IMR-90 (cell line): ENCODE measurements at regions not wholly inside any gene's neighbourhood (a gene's known extent, or its start where the extent isn't known, plus 50 kb on each side); places are given as distances from the start of the nearest gene placed in this dataset.

Experiments
- ATAC-seq: fragments of 200-7000 bp; cut with Tn5 transposase; 2 replicates; pipeline ENCODE4 v1.9.1; 2020; ENCODE audit warnings: low read depth, mild to moderate bottlenecking, moderate library complexity
- BruUV-seq: library from RNA; stranded (reverse); fragments of 400-500 nt; replicated peaks from 2 replicates; lab custom pipeline; 2021; lab: Mats Ljungman, UMichigan
- CTCF ChIA-PET: fragments of 300-600 bp; formaldehyde crosslinking; extraction: SDS; loops from one replicate; lab custom pipeline; 2021; ENCODE audit warnings: antibody characterized with exemption; lab: Yijun Ruan, JAX
- POLR2A ChIA-PET: fragments of 300-600 bp; sonication (Branson Sonifier 250); formaldehyde crosslinking; loops from one replicate; lab custom pipeline; 2022; ENCODE audit warnings: antibody characterized with exemption; ENCODE audit not compliant: unreplicated experiment; lab: Charles Lee
- DNase-seq: peaks from one replicate; pipeline ENCODE4 v3.0.0; 2013
- H2AFZ ChIP-seq: replicated peaks from 2 replicates; pipeline ENCODE3; 2013; ENCODE audit warnings: low read length, mild to moderate bottlenecking; ENCODE audit not compliant: poor library complexity
- H2AK5ac ChIP-seq: 2 replicates; pipeline ENCODE4 v1.6.1; 2013; ENCODE audit warnings: low read depth, low read length, inconsistent platforms
- H2AK9ac ChIP-seq: replicated peaks from 2 replicates; pipeline ENCODE3; 2013; ENCODE audit warnings: mild to moderate bottlenecking, low read depth, low read length, moderate library complexity; ENCODE audit not compliant: poor library complexity
- H2BK120ac ChIP-seq: 2 replicates; pipeline ENCODE4 v1.6.1; 2013; ENCODE audit warnings: low read depth, low read length, inconsistent platforms
- H2BK15ac ChIP-seq: 3 replicates; pipeline ENCODE4 v1.6.1; 2013; ENCODE audit warnings: low read depth, low read length, inconsistent platforms
- H2BK20ac ChIP-seq: 2 replicates; pipeline ENCODE4 v1.6.1; 2013; ENCODE audit warnings: low read depth, mild to moderate bottlenecking, inconsistent platforms, low read length, moderate library complexity
- H2BK5ac ChIP-seq: 2 replicates; pipeline ENCODE4 v1.6.1; 2013; ENCODE audit warnings: mild to moderate bottlenecking, low read depth, low read length, inconsistent platforms; ENCODE audit not compliant: poor library complexity, severe bottlenecking
- H3K14ac ChIP-seq: replicated peaks from 2 replicates; pipeline ENCODE4 v1.6.1; 2013; ENCODE audit warnings: low read depth, low read length, inconsistent platforms
- H3K18ac ChIP-seq: 2 replicates; pipeline ENCODE4 v1.6.1; 2013; ENCODE audit warnings: low read depth, low read length, control low read depth
- H3K23ac ChIP-seq: 2 replicates; pipeline ENCODE4 v1.6.1; 2013; ENCODE audit warnings: low read depth, low read length, inconsistent platforms
- H3K27ac ChIP-seq: 2 replicates; pipeline ENCODE4 v1.5.1; 2013; ENCODE audit warnings: mild to moderate bottlenecking, control low read depth, low read length; ENCODE audit not compliant: insufficient read depth
- H3K27me3 ChIP-seq: 2 replicates; pipeline ENCODE4 v1.6.1; 2013; ENCODE audit warnings: low read length; ENCODE audit not compliant: control insufficient read depth, insufficient read depth
- H3K36me3 ChIP-seq: 2 replicates; pipeline ENCODE4 v1.6.1; 2013; ENCODE audit warnings: low read length, mixed read lengths; ENCODE audit not compliant: control insufficient read depth, insufficient read depth
- H3K4ac ChIP-seq: 2 replicates; pipeline ENCODE4 v1.6.1; 2013; ENCODE audit warnings: low read depth, low read length, inconsistent platforms
- H3K4me1 ChIP-seq: 2 replicates; pipeline ENCODE4 v1.6.1; 2013; ENCODE audit warnings: low read length, mixed read lengths; ENCODE audit not compliant: control insufficient read depth, insufficient read depth
- H3K4me2 ChIP-seq: 2 replicates; pipeline ENCODE4 v1.6.1; 2013; ENCODE audit warnings: low read depth, mild to moderate bottlenecking, control low read depth, low read length, moderate library complexity
- H3K4me3 ChIP-seq: 2 replicates; pipeline ENCODE4 v1.5.1; 2013; ENCODE audit warnings: low read depth, mild to moderate bottlenecking, control low read depth, low read length, moderate library complexity; ENCODE audit not compliant: insufficient read depth
- H3K56ac ChIP-seq: 2 replicates; pipeline ENCODE4 v1.6.1; 2013; ENCODE audit warnings: low read length, inconsistent platforms; ENCODE audit not compliant: insufficient read depth; ENCODE audit errors: extremely low read depth
- H3K79me1 ChIP-seq, 2 experiments: 2 replicates each; pipeline ENCODE4 v1.6.1; 2013; ENCODE audit warnings: low read length in 2 of 2, inconsistent platforms in 1 of 2, low read depth in 1 of 2
- H3K9ac ChIP-seq: 2 replicates; pipeline ENCODE4 v1.6.1; 2013; ENCODE audit warnings: low read depth, low read length, control low read depth
- H3K9me1 ChIP-seq: 2 replicates; pipeline ENCODE4 v1.6.1; 2013; ENCODE audit warnings: low read length, inconsistent platforms; ENCODE audit not compliant: insufficient read depth
- H3K9me3 ChIP-seq: 2 replicates; pipeline ENCODE4 v1.6.1; 2013; ENCODE audit warnings: low read length; ENCODE audit not compliant: control insufficient read depth, insufficient read depth
- H4K20me1 ChIP-seq: 2 replicates; pipeline ENCODE4 v1.6.1; 2013; ENCODE audit warnings: low read length, inconsistent platforms; ENCODE audit not compliant: insufficient read depth
- H4K5ac ChIP-seq: 2 replicates; pipeline ENCODE4 v1.6.1; 2013; ENCODE audit warnings: mild to moderate bottlenecking, low read depth, low read length, control low read depth
- H4K8ac ChIP-seq, 2 experiments: 2 replicates each; pipeline ENCODE4 v1.6.1; 2013; ENCODE audit warnings: low read depth in 2 of 2, low read length in 2 of 2, control low read depth in 1 of 2, inconsistent platforms in 1 of 2
- H4K91ac ChIP-seq: 2 replicates; pipeline ENCODE4 v1.6.1; 2013; ENCODE audit warnings: low read depth, low read length, inconsistent platforms; ENCODE audit not compliant: insufficient read depth
- CEBPB ChIP-seq: IDR thresholded peaks from 2 replicates; pipeline ENCODE4 v1.6.1; 2012; ENCODE audit warnings: low read depth, low read length, improper control_type of control experiment
- CHD1 ChIP-seq: IDR thresholded peaks from 2 replicates; pipeline ENCODE4 v1.6.1; 2012; ENCODE audit warnings: low read depth, low read length, improper control_type of control experiment
- ELK1 ChIP-seq: fragments of 150-350 bp; IDR thresholded peaks from 2 replicates; pipeline ENCODE4 v1.6.1; 2016; ENCODE audit warnings: low read depth, mild to moderate bottlenecking, low read length, moderate library complexity, borderline replicate concordance
- MAFK ChIP-seq: IDR thresholded peaks from 2 replicates; pipeline ENCODE4 v1.6.1; 2012; ENCODE audit warnings: low read depth, low read length, improper control_type of control experiment
- MXI1 ChIP-seq: IDR thresholded peaks from 2 replicates; pipeline ENCODE4 v1.6.1; 2012; ENCODE audit warnings: low read depth, mild to moderate bottlenecking, low read length, moderate library complexity, borderline replicate concordance
- RAD21 ChIP-seq: IDR thresholded peaks from 2 replicates; pipeline ENCODE4 v1.6.1; 2012; ENCODE audit warnings: low read length, improper control_type of control experiment
- RFX5 ChIP-seq: IDR thresholded peaks from 2 replicates; pipeline ENCODE4 v1.8.0; 2012; ENCODE audit warnings: low read depth, mild to moderate bottlenecking, low read length, moderate library complexity
- WGBS, 2 experiments: methylation state at CpG; one replicate each; pipeline versions ENCODE4 v1.1.5 to v1.1.7; 2013; ENCODE audit warnings: missing lambda C conversion rate in 2 of 2; ENCODE audit not compliant: insufficient read length in 1 of 2; ENCODE audit errors: extremely low coverage in 2 of 2; 5-methylcytosine and 5-hydroxymethylcytosine counted together
- dilution Hi-C: fragments of 300-500 bp; cut with HindIII; formaldehyde crosslinking; loops from one replicate; pipeline ENCODE4 v1.14.3; 2018; ENCODE audit warnings: low sequenced_read_pairs; ENCODE audit not compliant: unreplicated experiment
- in situ Hi-C: fragments of 300-500 bp; cut with MboI; formaldehyde crosslinking; loops from 3 replicates; pipeline ENCODE4 v1.14.3; 2019; ENCODE audit warnings: low sequenced_read_pairs, inconsistent platforms, mixed read lengths
- intact Hi-C: fragments of 100-400 bp; cut with micrococcal nuclease; formaldehyde crosslinking; loops from 2 replicates; pipeline ENCODE4 v1.10.0; 2022

GRCh38 chr6:50959081-50959641, 140.5 kb downstream of the TFAP2B start:
- no peak overlapping the region for H4K5ac ChIP-seq
- no peak overlapping the region for H2AK9ac ChIP-seq
- dilution Hi-C loops (no loop called here), intact Hi-C loops (no loop called here), in situ Hi-C loops (no loop called here)
- no peak overlapping the region for H3K23ac ChIP-seq
- ChIA-PET CTCF (no interaction called here), POLR2A (no interaction called here)
- no peaks in the 10 kb centered on the region for H3K27me3 ChIP-seq
- no peak overlapping the region for H2AK5ac ChIP-seq
- no peaks in the 10 kb centered on the region for H4K20me1 ChIP-seq
- H3K4me2 ChIP-seq = no peak overlapping the region
- no peaks in the 10 kb centered on the region for H3K4me1 ChIP-seq
- H3K9me3 ChIP-seq = peaks cover 7% of the 10 kb centered on the region
- H3K4me3 ChIP-seq = no peak overlapping the region
- ATAC-seq (no peak), DNase-seq (no peak)
- H4K91ac ChIP-seq = no peak overlapping the region
- H3K14ac ChIP-seq = no peak overlapping the region
- H3K36me3 ChIP-seq = no peaks in the 10 kb centered on the region
- H3K79me1 ChIP-seq = no peaks in the 10 kb centered on the region
- H4K8ac ChIP-seq = no peak overlapping the region
- no TSS peak for BruUV-seq
- H2BK15ac ChIP-seq = no peak overlapping the region
- H2AFZ ChIP-seq = no peak overlapping the region
- H3K27ac ChIP-seq = no peak overlapping the region
- H3K9ac ChIP-seq = no peak overlapping the region
- WGBS, 2 experiments = no CpG with 5 or more reads among the region's 4 CpGs
- TF ChIP-seq RAD21 = no peak
- no peak for TF ChIP-seq ELK1
- TF ChIP-seq RFX5 = no peak
- TF ChIP-seq CEBPB = no peak
- no peak for TF ChIP-seq CHD1
- TF ChIP-seq MAFK = no peak
- no peak for TF ChIP-seq MXI1
- no peaks in the 10 kb centered on the region for H3K9me1 ChIP-seq
- H2BK20ac ChIP-seq = no peak overlapping the region
- H2BK120ac ChIP-seq = no peak overlapping the region
- H2BK5ac ChIP-seq = no peak overlapping the region
- H3K4ac ChIP-seq = no peak overlapping the region
- no peak overlapping the region for H3K56ac ChIP-seq
- no peak overlapping the region for H3K18ac ChIP-seq
